HepG2 (cell line): ENCODE measurements at regions not wholly inside any gene's neighbourhood (a gene's known extent, or its start where the extent isn't known, plus 50 kb on each side); places are given as distances from the start of the nearest gene placed in this dataset.

Experiments
- KDM5A ChIP-seq: fragments of 200-600 bp; sonication (generic); IDR thresholded peaks from 2 replicates; pipeline ENCODE4 v1.7.0; 2018; ENCODE audit warnings: antibody characterized with exemption, mild to moderate bottlenecking, low read length, borderline replicate concordance
- RAD21 ChIP-seq: fragments of 450-650 bp; formaldehyde crosslinking; IDR thresholded peaks from 2 replicates; pipeline ENCODE4 v1.5.0; 2020; ENCODE audit warnings: mild to moderate bottlenecking
- RFX1 ChIP-seq: fragments of 450-650 bp; IDR thresholded peaks from 2 replicates; pipeline ENCODE4 v1.6.1; 2017
- THAP11 ChIP-seq: IDR thresholded peaks from 2 replicates; pipeline ENCODE4 v1.6.1; 2016; ENCODE audit warnings: missing biosample characterization, missing genetic modification reagents
- ZSCAN12 ChIP-seq: sonication (generic); formaldehyde crosslinking; IDR thresholded peaks from 2 replicates; pipeline ENCODE4 v1.9.0; 2021; ENCODE audit warnings: mild to moderate bottlenecking, missing genetic modification reagents
- ZZZ3 ChIP-seq: sonication (generic); formaldehyde crosslinking; IDR thresholded peaks from 2 replicates; pipeline ENCODE4 v1.4.0; 2020; ENCODE audit warnings: missing genetic modification reagents, mild to moderate bottlenecking, borderline replicate concordance
- TF ChIP-seq, protein P1 (sequence below): sonication (generic); formaldehyde crosslinking; IDR thresholded peaks from 2 replicates; pipeline ENCODE4 v1.5.0; 2020; ENCODE audit warnings: mild to moderate bottlenecking, missing genetic modification reagents, moderate library complexity
- TF ChIP-seq, protein P2 (sequence below): sonication (generic); formaldehyde crosslinking; IDR thresholded peaks from 2 replicates; pipeline ENCODE4 v1.4.0; 2020; ENCODE audit warnings: missing genetic modification reagents

DNA sequence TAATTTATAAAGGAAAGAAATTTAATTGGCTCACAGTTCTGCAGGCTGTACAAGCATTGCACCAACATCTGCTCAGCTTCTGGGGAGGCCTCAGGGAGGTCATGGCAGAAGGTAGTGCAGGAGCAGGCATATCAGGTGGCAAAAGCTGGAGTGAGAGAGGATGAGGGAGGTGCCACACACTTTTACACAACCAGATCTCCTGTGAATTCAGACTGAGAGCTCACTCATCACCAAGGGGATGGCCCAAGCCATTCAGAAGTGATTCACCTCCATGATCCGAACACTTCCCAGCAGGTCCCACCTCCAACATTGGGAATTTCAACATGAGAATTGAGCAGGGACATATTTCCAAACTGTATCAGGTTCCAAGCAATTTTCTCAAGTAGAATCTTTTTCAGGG, 84.7 kb upstream of the BRINP1 start:
- TF ChIP-seq ZZZ3 (no peak), KDM5A (no peak), ZSCAN12 (CRISPR knock-in tag) (no peak), RFX1 (no peak), THAP11 (no peak), RAD21 (no peak)
- TF ChIP-seq, protein P1, sequence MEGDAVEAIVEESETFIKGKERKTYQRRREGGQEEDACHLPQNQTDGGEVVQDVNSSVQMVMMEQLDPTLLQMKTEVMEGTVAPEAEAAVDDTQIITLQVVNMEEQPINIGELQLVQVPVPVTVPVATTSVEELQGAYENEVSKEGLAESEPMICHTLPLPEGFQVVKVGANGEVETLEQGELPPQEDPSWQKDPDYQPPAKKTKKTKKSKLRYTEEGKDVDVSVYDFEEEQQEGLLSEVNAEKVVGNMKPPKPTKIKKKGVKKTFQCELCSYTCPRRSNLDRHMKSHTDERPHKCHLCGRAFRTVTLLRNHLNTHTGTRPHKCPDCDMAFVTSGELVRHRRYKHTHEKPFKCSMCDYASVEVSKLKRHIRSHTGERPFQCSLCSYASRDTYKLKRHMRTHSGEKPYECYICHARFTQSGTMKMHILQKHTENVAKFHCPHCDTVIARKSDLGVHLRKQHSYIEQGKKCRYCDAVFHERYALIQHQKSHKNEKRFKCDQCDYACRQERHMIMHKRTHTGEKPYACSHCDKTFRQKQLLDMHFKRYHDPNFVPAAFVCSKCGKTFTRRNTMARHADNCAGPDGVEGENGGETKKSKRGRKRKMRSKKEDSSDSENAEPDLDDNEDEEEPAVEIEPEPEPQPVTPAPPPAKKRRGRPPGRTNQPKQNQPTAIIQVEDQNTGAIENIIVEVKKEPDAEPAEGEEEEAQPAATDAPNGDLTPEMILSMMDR, result no peak
- TF ChIP-seq, protein P2, sequence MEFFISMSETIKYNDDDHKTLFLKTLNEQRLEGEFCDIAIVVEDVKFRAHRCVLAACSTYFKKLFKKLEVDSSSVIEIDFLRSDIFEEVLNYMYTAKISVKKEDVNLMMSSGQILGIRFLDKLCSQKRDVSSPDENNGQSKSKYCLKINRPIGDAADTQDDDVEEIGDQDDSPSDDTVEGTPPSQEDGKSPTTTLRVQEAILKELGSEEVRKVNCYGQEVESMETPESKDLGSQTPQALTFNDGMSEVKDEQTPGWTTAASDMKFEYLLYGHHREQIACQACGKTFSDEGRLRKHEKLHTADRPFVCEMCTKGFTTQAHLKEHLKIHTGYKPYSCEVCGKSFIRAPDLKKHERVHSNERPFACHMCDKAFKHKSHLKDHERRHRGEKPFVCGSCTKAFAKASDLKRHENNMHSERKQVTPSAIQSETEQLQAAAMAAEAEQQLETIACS (CRISPR knock-in tag), result no peak
